ENCODE measurements at regions not wholly inside any gene's neighbourhood (a gene's known extent, or its start where the extent isn't known, plus 50 kb on each side); places are given as distances from the start of the nearest gene placed in this dataset.
"Not testable (repeated sequence)": the region's sequence is repeated elsewhere in the genome, so short reads cannot be mapped to it uniquely, and the experiment has no call there.

DNA sequence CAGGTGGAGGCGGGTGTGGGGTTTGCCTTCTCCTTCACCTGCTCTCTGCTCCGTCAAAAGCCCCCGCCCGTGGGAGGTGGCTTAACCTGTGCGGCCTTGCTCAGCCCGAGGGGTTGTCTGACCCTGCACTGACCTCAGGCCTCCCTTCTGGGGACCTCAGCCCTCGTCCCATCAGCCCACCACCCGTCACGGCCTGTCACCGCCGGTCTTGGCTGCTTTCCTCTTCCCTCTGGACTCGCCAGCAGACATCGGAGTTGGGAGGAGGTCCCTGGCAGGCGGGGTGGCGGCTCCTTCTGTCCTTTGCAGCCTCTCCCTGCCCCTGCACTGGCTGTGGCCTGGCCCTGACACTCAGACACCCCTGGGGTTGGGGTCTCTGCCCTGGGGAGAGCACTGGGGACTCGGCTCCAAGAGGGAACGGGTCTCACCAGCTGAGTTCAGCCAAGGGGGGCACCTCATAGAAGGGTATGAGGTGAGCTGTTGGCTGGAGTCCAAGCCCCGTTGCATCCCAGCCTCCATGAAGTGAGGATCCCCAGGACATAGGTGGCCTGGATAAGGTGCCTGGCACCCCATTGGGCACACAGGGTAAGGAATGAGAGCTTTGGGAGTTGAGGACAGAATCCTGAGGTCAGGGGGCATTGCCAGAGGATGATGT lies 999.6 kb downstream of the BRD1 start:
- no peak for DNase-seq

DNA sequence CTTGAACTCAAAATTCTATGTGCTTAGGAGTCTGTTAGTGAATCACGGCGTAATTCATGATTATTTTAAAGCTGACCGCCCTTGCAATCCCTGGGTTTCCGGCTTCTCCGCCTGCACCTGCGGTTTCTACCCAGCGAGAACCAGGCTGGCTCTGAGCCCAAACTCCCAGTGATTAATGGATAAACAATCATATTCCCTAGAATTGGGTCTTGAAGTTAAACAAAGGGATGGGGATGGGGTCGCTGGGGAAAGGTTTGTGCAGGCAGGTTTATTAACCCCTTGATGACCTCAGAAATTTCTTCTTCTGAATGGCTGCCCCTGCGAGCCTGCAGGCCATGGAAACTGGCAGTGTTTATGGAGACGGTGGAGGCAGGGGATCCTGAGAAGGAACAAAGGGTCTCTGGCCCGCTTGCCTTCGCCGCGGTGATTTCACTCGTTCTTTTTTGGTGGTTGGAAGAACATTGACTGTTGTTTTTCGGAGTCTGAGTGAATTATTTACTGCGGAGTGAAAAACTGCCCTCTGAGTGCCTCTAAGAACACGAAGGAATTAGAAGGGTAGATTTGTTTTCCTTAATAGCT lies 1000.3 kb downstream of the BRD1 start:
- no peak for DNase-seq

DNA sequence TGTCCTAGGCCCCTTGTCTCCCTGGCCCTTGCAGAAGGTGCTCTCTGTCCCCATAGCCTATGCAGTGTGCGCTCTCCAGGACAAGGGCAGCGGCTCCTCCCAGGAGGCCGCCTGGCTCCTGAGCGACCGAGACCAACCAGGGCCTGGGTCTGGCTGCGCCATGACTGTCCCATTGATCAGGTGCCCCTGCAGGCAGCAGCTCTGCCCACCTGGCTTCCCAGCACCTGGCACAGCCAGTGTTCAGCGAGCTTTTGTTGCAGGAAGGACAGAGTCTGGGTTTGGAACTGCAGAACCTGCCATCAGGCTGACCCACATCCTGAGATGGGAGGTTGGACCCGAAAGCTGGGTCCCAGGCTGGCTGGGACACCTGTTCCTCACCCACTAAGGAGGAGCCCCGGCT lies 1001.1 kb downstream of the BRD1 start:
- DNase-seq, result no peak

DNA sequence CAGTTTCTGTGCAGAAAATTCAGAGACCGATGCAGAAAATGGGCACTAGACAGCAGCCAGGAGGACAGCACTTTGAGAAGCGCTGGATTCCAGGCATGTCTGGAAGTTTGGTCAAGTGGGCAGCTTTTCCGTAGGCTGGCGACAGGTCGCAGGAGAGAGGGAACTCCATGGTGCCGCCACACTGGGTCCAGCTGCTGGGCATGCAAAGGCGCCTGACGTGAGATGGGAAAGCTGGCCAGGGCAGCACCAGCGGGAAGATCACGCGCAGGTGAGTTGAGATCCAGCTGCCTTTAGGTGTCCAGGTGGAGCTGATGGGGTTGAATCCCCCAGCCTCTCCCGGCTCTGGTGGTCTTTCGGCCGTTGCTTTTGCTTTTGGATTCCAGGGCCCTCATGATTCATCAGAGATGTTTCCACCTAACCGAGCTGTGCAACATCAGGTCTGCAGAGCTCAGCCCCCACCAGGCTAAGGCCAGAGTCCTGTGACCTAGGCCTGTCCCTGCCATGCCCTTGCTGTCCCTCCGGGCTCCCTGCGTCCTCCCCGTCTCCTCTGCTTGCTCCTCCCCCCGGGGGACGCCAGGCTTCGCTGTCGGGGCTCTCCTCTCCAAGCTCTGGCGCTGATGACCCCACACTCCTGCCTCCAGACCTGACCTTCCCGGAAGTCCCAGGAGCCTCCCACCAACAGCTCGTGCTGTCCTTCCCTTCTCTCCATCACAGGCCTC lies 1001.7 kb downstream of the BRD1 start:
- DNase-seq, result no peak

DNA sequence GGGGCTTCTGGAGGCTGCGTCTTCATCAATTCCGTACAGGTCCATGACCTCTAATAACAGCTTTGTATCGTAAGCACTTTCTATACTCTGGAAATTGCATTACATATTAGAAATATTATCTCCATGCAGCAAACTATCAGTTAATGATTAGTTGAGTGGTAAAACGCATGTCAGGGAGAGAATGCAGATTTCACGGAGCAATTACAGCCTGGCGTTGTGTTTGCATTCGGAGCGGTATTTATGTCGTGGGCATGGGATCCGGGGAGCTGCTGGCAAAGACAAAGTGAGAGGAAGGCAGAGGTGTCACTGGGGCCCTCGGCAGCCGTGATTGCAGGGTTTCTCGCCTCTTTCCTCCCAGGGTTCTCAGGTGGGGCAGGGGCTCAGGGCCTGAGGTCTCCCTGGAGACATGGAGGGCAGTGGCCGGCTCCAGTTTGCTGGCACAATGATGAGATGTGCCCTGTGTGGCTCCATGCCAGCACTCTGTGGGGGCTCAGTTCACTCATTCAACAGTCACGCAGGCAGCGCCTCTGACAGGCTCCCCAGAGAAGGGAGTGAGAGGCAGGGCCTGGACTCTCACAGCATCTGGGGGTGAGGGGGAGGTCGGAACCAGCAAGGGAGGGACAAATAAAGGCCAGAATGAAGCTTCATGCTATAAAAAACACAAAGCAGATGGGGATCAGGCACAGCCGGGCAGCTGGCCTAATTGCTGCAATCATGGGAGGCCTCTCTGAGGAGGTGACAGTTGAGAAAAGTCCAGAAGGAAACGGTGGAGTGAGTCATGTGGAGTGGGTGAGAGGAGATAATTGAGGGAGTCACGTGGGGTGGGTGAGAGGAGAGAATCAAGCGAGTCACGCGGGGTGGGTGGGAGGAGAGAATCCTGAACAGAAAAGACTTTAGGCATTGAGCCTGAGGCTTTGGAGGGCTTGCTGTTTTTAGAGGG lies 1002.7 kb downstream of the BRD1 start:
- DNase-seq, result peak; percentile 33

DNA sequence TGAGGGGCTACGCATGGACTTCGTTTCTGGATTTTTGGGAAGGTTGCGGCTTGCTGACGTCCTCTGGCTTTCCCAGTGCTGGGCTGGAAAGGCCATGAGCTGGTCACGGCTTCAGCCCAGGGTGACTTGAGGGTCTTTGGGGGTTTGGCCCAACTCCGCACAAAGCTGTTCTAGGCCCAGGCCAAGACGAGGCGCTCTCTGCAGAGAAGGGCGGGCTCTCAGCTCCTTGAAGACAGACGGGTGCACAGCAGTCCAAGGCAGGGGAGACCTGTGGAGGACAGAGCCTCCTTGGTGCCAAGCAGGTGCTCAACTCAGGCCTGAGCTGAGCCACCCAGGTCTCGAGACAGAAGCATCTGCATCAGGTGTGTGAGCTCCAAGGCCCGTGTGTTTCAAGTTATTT lies 1003.7 kb downstream of the BRD1 start:
- DNase-seq, result no peak

DNA sequence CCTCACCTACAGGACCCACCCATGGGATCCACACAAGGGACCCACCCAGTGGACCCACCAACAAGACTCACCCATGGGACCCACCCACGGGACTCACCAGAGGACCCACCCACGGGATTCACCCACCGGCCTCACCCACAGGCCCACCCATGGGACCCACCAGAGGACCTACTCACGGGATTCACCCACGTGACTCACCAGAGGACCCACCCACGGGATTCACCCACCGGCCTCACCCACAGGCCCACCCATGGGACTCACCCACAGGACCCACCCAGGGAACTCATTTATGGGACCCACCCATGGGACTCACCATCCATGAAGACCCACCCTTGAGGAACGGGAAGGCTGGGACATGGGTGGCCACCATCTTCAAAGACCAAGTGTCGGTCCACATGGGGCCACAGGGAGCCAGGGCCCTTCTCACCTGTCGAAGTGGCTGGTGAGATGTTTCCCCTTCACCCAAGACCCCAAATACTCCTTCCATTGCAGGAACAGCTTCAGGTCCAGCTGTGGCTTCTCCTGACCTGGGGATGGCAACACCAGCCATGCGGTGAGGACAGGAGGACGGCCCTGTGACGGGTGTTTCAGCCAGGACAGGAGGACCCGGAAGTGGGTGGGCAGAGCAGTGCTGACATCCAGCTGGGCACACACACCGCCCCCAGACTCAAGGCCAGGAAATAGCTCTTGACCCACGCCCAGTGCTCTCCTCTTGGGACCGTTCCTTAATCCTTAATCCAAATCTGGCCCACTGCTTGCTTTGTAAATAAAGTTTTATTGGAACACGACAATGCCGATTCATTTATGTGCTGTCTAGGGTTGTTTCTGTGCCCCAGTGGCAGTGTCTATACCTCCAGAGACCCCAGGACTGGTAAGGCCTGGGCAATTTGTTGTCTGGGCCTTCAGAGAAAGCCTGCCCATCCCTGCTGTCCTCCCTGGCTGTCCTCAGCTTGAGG lies 1005.1 kb downstream of the BRD1 start:
- no peak for DNase-seq

DNA sequence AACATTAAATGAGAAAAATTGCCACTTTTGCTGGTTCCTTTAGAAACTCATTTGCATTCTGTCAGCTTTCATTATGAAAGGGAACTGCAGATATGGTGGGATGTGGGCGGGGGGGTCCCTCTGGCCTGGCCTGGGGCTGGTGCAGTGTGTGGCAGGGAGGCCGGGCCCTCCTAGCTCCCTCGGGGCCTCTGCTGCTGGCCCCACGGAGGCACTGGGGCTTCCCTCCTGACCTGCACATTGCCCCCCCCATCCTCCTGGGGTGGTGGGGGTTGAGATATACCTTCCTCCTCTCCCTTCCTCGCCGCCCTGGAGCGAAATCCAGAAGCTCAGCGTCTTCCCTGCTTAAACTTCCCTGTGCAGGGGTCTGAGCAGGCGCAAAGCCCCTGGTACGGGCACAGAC lies 1005.9 kb downstream of the BRD1 start:
- no peak for DNase-seq

DNA sequence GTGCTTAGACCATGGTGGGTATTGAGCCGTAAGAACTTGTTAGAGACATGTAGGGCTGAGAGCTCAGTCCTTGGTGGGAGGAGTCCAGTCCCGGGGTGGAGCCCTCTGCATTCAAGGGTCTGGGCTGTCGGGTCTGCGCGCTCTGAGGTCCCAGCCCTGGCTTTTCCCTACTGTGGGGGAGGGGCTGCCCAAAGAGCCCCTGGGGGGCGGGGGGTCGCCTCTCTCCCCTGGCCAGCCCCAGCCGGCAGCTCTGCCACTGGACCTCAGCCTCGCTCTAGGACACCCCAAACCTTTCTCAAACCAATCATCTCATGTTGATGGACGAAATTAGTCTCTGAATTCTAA lies 1006.4 kb downstream of the BRD1 start:
- DNase-seq, result no peak

DNA sequence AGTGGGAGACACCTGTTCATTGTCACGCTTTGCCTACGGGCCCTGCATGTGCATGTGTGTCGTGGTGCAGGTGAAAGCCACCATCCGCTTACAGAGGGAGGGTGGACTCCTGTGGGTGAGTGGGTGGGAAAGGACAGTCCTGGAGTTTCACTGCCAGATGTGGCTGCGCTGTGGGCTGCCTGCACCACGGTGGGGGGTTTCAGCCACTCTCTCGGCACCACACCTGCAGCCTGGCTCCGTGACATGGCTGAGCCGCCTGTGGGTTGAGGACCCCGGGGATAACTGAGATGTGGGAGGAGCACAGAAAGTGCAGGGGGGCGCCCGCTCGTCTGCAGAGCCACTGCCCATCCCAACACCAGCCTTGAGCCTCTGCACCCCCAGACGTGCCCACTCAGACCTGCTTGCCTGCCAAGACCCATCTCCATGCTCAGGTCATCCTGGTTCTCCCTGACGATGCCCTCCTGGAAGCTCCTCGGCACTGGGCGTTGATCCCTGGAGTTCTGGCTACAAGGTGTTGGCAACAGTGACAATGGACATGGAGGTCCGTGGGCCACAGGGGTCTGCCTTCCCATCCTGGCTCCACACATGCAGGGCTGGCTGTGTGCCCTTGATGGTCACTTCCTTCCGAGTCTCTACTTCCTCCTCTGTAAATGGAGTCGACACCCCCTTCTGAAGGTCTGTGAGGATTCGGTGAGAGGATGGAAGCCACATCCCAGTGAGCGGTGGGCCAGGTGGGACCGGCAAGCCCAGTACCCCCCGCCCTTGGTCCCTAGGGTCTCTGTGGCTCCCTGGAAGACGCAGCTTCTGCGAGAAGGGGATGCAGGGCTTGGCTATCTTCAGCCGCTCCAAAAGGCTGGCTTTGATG lies 1007.0 kb downstream of the BRD1 start:
- DNase-seq, result no peak

DNA sequence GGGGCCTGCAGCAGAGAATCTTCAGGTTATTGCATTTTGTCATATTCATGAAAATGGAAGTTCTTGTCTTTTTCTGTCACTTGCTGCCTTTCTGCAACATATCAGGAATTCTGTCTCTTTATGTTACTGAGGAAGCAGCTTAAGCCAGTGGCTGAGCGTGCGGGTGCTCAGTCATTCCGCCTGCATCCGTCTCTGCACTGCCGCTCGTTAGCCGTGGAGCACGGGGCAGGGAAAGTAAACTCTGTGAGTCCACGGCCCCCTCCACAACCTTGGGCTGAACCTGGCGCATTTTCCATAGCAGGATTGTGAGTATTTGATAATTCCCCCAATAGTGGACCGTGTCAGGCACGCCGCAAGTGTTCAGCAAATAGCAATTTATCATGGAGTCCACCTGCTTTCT lies 1007.7 kb downstream of the BRD1 start:
- DNase-seq, result no peak

DNA sequence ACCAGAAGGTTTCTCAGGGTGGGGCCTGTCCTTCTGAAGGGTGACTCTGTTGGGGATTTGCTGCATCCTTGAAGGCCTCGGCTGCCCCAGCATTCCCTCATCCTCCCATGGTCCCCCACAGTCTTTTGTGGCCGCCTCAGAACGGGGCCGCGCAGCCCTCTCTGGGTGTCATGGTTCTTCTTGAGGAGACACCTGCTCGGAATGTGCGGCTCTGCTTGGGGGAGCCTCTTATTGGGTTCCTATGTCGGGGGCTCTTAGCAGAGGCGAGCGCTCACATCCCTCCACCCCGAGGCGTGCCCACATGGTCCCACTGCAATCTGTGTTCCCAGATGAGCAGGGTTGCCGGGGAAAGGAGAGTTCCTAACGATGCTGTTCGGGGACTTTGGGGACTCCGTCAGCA lies 1008.4 kb downstream of the BRD1 start:
- no peak for DNase-seq

DNA sequence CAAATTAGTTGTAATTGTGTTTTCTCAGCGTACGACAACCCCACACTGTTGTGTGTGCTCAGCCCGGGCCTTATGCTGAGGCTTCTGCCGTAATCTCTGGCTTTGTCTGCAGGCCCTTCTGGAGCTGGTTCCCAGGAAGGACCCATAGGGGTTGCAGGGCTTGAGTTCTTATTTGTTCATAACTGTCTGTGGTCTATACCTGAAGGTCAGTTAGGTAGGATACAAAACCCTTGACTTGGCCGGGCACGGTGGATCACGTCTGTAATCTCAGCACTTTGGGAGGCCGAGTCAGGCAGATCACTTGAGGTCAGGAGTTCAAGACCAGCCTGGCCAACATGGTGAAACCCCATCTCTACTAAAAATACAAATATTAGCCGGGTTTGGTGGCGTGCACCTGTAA lies 1010.2 kb downstream of the BRD1 start:
- DNase-seq, result not testable (repeated sequence)

DNA sequence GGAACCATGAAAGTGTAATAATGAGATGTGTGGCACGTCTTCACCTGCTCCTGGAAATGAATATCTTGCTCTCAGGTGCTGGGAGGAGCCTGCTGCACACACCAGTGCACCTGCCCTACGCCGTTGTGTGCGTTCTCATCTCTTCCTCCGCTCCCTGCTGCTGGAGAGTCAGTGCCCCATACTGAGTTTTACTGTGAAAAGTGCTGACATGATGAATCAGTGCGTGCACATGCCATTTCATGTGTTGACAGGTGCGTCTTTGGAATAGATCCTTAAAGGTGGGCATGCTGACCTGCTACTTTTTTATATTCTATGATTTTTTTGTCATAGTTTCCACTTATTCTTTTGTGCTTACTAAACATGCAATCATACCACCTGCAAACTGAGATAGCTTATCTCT lies 1015.8 kb downstream of the BRD1 start:
- DNase-seq, result no peak

DNA sequence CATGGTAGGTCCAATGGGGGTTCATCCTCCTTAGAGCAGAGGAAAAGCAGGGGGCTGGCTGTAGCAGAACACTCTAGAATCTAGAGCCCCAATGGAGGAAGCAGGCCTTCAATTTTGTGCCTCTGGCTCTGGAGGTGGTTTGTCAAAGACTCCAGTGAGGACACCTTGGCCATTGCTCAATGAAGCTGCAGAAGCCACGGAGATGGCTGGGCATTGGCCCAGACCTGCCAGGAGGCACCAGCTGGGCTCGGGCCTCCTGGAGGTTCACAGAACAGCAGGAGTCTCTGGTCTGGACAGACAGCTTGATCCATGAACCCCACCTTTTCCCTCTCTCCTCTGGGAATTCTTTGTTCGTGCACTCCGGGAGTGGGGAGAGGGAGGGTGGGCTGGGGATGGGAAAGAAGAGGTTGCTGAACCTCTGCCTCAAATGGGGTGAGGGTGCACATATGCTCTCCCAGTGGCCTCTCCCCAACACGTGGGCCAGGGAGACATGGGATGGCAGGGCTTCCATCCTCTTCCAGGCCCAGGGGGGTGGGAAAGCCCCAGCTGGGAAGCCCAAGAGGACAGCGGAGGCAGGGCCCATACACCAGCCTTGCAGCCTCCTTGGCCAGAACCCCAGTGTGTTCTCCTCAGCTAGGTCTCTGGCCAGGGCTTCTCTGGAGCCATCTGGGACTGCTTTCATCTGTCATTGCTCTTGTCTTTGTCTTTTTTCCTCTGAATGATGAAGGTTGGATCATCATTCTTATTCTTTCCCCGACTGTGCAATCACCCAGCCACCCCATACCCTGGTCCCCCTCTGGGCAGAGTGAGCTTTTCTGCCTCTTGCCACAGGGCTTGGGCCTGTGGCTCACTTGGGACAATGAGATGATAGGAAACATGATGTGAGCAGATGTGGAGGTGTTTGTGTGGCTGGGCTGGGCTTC lies 1019.4 kb downstream of the BRD1 start:
- DNase-seq, result no peak

DNA sequence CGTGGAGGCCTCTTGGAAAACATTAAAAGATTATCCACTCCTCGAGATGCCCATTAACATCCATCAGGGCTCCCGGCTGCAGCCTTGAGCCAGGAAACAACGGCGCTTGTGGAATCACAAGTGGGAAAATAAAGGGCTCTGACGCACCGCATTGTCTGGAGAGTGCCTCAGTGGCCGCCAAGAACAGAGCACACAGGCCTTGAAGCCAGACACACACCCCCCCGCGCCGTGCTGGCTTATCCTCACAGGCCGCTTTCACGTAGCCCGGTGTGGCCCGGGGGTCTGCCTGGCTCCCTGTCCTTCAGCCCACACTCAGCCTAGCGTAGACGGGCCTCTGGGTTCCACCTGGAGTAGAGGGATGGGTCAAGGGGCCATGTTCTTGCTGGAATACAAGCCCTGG lies 1020.5 kb downstream of the BRD1 start:
- no peak for DNase-seq

DNA sequence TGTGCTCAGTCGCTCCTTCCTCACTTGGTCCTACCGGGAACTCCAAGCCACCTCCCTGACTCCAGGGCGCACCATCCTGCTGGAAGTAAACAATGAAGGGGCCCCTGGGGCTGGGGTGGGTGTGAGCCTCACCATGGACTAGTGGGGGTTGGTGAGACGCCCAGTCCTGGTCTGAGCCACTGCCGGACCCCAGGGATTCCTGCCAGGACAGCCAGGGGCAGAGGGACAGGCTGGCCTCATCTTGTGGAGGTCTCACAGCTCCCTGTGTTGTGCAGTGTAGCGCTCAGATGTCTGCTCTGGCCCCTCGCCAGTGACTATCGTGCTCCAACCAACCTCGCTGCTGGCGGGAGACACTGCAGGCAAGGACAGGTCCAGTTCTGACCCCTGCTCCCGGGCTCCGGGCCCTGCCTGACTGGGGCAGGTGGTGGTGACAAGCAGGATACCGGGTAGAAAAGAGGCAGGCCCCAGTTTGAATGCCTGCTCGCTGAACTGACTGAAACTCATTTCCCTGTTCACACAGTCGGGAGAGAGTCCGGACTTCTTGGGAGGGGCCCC lies 1021.4 kb downstream of the BRD1 start:
- no peak for DNase-seq

DNA sequence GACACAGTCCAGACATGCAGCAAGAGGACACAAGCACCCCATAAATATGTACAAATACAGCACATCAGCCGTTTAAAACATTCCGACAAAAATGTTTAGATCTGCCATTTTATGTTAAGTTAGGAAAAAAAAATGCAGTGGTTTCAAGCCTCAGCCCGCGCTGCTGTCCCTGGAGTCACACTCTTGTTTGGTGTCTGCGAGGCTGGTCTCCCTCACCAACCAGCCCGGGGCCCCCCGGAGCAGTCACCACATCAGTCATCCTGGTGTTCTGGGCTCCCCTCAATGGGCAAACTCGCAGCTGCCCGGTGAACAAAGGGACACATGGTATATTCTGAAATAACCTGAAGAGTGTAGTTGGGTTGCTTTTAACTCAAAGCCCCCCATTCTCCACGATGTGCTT lies 1022.2 kb downstream of the BRD1 start:
- no peak for DNase-seq

DNA sequence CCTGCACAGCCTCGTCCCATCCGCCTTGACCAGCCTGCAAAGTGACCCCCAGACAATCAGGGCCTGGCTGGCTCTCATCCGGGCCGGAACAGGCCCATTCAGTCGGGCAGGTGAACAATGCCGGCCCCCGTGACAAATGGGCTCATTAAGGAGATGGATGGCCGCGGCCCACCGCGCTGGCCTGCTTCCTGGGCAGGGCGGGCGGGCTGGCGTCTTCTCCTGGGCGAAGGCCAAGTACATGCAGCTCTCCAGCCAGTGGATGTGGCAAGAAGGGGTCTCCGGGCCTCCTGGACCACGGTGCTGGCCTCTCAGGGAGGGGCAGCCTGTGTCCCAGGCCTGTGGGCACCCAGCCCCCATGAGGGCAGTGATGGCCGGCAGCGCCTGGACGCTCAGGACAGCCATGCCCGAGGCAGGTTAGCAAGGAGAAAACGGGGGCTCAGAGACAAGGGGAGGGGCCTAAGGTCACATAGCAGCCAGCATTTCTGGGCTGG lies 1022.8 kb downstream of the BRD1 start:
- no peak for DNase-seq
